Astrocyte (in vitro differentiated cells and primary cell): ENCODE measurements at regions not wholly inside any gene's neighbourhood (a gene's known extent, or its start where the extent isn't known, plus 50 kb on each side); places are given as distances from the start of the nearest gene placed in this dataset.

Source experiments
- DNase-seq: peaks from one replicate; pipeline ENCODE4 v3.0.0-alpha.2; 2010; ENCODE audit warnings: low read depth
- FAIRE-seq: peaks from 2 replicates; lab custom pipeline; 2011; peaks lifted over from hg19 to GRCh38; lab: Jason Lieb, UNC
- H2AFZ ChIP-seq: 2 replicates; pipeline ENCODE4 v1.6.0; 2012; ENCODE audit warnings: low read depth, low read length, inconsistent platforms
- H3K27ac ChIP-seq: 2 replicates; pipeline ENCODE4 v1.5.1; 2011; ENCODE audit warnings: low read depth, low read length, inconsistent platforms
- H3K27me3 ChIP-seq: 2 replicates; pipeline ENCODE4 v1.6.0; 2011; ENCODE audit warnings: low read length, inconsistent platforms; ENCODE audit not compliant: insufficient read depth
- H3K36me3 ChIP-seq: 2 replicates; pipeline ENCODE4 v1.5.1; 2011; ENCODE audit warnings: low read length, inconsistent platforms; ENCODE audit not compliant: insufficient read depth
- H3K4me1 ChIP-seq: 2 replicates; pipeline ENCODE4 v1.5.1; 2011; ENCODE audit warnings: low read length, inconsistent platforms; ENCODE audit not compliant: insufficient read depth
- H3K4me2 ChIP-seq: 2 replicates; pipeline ENCODE4 v1.6.0; 2012; ENCODE audit warnings: low read length, inconsistent platforms
- H3K4me3 ChIP-seq: 2 replicates; pipeline ENCODE4 v1.5.1; 2011; ENCODE audit warnings: low read depth, mild to moderate bottlenecking, low read length, inconsistent platforms; ENCODE audit not compliant: insufficient read depth
- H3K79me2 ChIP-seq: 2 replicates; pipeline ENCODE4 v1.6.0; 2012; ENCODE audit warnings: mild to moderate bottlenecking, low read length, inconsistent platforms; ENCODE audit not compliant: insufficient read depth
- H3K9ac ChIP-seq: 2 replicates; pipeline ENCODE4 v1.6.0; 2012; ENCODE audit warnings: mild to moderate bottlenecking, low read length, inconsistent platforms
- H3K9me3 ChIP-seq: 2 replicates; pipeline ENCODE4 v1.5.1; 2012; ENCODE audit warnings: low read depth, mild to moderate bottlenecking, low read length, inconsistent platforms; ENCODE audit not compliant: insufficient read depth
- H4K20me1 ChIP-seq: 2 replicates; pipeline ENCODE4 v1.6.0; 2012; ENCODE audit warnings: low read length, inconsistent platforms; ENCODE audit not compliant: insufficient read depth
- H3K27ac Mint-ChIP-seq: one replicate; pipeline ENCODE4 v1.8.0; 2021; ENCODE audit warnings: mild to moderate bottlenecking, mixed read lengths; ENCODE audit not compliant: unreplicated experiment
- H3K27me3 Mint-ChIP-seq: one replicate; pipeline ENCODE4 v1.8.0; 2021; ENCODE audit warnings: low read depth, mixed read lengths; ENCODE audit not compliant: unreplicated experiment
- H3K36me3 Mint-ChIP-seq: one replicate; pipeline ENCODE4 v1.8.0; 2021; ENCODE audit warnings: low read depth, mixed read lengths; ENCODE audit not compliant: unreplicated experiment
- H3K4me1 Mint-ChIP-seq: one replicate; pipeline ENCODE4 v1.8.0; 2021; ENCODE audit warnings: low read depth, mixed read lengths; ENCODE audit not compliant: unreplicated experiment
- H3K4me3 Mint-ChIP-seq: one replicate; pipeline ENCODE4 v1.8.0; 2021; ENCODE audit warnings: mild to moderate bottlenecking, moderate library complexity, mixed read lengths; ENCODE audit not compliant: unreplicated experiment
- H3K9me3 Mint-ChIP-seq: one replicate; pipeline ENCODE4 v1.8.0; 2021; ENCODE audit warnings: mild to moderate bottlenecking, mixed read lengths; ENCODE audit not compliant: unreplicated experiment
- EZH2 ChIP-seq: IDR thresholded peaks from 2 replicates; pipeline ENCODE4 v1.6.1; 2012; ENCODE audit warnings: mild to moderate bottlenecking, low read length, inconsistent platforms; ENCODE audit not compliant: insufficient read depth
- TF ChIP-seq, protein P1 (sequence below): IDR thresholded peaks from 2 replicates; pipeline ENCODE4 v1.5.1; 2011; ENCODE audit warnings: low read depth, mild to moderate bottlenecking, inconsistent platforms, low read length, moderate library complexity; ENCODE audit not compliant: insufficient read depth

DNA sequence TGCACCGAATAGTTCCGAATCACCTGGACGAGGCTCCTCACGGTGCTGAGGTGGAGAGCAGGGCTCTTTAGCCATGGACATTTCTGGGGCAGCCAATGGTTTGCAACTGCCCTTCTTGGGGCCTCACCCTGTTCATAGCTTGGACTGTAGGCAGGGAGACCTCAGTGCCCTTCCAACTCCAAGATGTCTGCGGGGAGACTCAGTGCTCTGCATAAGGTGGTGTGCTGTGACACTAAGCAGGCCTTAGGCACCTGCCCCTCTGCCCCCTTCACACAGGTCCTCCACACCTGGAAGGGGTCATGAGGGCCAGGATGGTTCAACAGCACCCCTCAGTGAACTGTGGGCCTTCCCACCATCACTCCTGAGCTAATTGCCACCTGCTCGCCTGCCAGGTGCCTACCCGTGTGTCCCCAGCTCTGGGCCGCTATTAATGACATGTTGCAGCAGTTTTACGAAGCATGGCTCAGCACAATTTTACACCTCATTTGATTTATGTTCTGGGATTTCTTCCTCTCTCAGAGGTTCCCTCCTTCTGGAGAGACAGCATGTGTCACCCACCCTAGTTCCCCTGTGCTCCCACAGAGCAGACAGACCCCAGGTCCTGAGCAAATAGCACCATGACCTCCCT is 101.2 kb upstream of the SMAD3 start:
- no peaks in the 10 kb centered on the region for H3K79me2 ChIP-seq
- H3K27ac ChIP-seq = no peak overlapping the region
- Mint-ChIP-seq H3K9me3 (no peaks in the 10 kb centered on the region), H3K36me3 (no peaks in the 10 kb centered on the region), H3K4me1 (no peaks in the 10 kb centered on the region), H3K27me3 (peaks cover 55% of the 10 kb centered on the region), H3K27ac (no peak overlapping the region), H3K4me3 (no peak overlapping the region)
- no peaks in the 10 kb centered on the region for H3K4me1 ChIP-seq
- H3K4me2 ChIP-seq = no peak overlapping the region
- H2AFZ ChIP-seq = no peak overlapping the region
- TF ChIP-seq EZH2 = no peak
- TF ChIP-seq, protein P1, sequence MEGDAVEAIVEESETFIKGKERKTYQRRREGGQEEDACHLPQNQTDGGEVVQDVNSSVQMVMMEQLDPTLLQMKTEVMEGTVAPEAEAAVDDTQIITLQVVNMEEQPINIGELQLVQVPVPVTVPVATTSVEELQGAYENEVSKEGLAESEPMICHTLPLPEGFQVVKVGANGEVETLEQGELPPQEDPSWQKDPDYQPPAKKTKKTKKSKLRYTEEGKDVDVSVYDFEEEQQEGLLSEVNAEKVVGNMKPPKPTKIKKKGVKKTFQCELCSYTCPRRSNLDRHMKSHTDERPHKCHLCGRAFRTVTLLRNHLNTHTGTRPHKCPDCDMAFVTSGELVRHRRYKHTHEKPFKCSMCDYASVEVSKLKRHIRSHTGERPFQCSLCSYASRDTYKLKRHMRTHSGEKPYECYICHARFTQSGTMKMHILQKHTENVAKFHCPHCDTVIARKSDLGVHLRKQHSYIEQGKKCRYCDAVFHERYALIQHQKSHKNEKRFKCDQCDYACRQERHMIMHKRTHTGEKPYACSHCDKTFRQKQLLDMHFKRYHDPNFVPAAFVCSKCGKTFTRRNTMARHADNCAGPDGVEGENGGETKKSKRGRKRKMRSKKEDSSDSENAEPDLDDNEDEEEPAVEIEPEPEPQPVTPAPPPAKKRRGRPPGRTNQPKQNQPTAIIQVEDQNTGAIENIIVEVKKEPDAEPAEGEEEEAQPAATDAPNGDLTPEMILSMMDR = no peak
- no peak overlapping the region for H3K4me3 ChIP-seq
- no peak for FAIRE-seq
- H4K20me1 ChIP-seq = no peaks in the 10 kb centered on the region
- no peaks in the 10 kb centered on the region for H3K27me3 ChIP-seq
- no peaks in the 10 kb centered on the region for H3K9me3 ChIP-seq
- DNase-seq = no peak
- H3K36me3 ChIP-seq = no peaks in the 10 kb centered on the region
- no peak overlapping the region for H3K9ac ChIP-seq

DNA sequence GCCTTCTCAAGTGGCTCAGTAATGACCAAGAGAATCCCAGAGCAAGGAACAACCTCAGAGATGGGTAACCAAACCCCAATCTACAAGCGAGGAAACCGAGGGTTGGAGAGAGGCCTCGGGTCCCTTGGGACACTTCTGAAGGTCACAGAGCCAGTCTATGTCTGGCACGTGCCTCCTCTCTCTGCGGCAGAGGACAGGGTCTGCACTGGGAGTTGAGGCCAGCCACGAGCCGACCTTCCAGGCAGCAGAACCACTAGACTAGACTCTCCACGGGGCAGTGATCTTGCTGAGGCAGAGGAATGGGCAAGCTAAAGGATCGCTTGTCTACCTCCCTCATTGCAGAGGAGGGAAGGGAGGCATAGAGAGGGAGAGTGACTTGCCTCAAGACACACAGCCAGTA is 100.6 kb upstream of the SMAD3 start:
- no peaks in the 10 kb centered on the region for H3K4me1 ChIP-seq
- no peaks in the 10 kb centered on the region for H4K20me1 ChIP-seq
- Mint-ChIP-seq H3K36me3 (no peaks in the 10 kb centered on the region), H3K4me1 (no peaks in the 10 kb centered on the region), H3K27me3 (peaks cover 53% of the 10 kb centered on the region), H3K9me3 (no peaks in the 10 kb centered on the region), H3K27ac (no peak overlapping the region), H3K4me3 (no peak overlapping the region)
- no peak for DNase-seq
- no peak overlapping the region for H2AFZ ChIP-seq
- no peak overlapping the region for H3K4me2 ChIP-seq
- no peaks in the 10 kb centered on the region for H3K36me3 ChIP-seq
- no peaks in the 10 kb centered on the region for H3K79me2 ChIP-seq
- no peak overlapping the region for H3K27ac ChIP-seq
- TF ChIP-seq, protein P1 = no peak
- no peak for TF ChIP-seq EZH2
- H3K9ac ChIP-seq = no peak overlapping the region
- FAIRE-seq = no peak
- no peaks in the 10 kb centered on the region for H3K9me3 ChIP-seq
- H3K27me3 ChIP-seq = no peaks in the 10 kb centered on the region
- no peak overlapping the region for H3K4me3 ChIP-seq

DNA sequence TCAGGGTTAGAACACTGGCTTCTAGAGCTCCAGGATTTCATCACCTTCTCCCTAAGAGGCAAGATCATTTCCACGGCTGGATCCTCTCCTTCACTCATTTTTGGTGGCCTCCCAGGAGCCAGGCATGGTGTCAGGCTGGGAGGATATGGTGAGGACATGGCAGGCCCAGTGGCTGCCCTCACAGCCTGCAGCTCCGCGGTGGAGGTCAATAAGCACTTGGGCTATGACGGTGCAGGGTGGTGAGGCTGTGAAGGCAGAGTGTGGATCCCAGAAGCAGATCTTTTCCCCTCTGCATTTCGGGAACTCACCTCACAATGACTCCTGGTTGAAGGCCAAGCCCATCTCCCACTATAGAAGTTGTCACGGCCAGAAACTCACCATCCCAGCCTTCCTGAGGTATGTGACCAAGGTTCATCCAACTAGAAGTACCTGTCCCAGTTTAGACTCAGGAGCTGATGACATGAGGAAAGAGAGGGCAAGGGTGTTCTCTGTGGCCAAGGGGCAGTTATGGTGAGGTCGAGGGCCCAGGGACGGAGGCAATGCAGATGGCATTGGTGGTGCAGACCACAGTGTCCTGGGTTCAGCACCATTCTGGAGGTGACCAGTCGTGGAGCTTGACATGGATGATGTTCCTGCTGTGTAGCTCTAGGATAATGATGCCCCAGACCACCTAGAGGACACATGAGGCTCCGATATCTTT is 100.1 kb upstream of the SMAD3 start:
- H3K9ac ChIP-seq = no peak overlapping the region
- H4K20me1 ChIP-seq = no peaks in the 10 kb centered on the region
- no peaks in the 10 kb centered on the region for H3K79me2 ChIP-seq
- DNase-seq (no peak), FAIRE-seq (no peak)
- no peak for TF ChIP-seq EZH2
- TF ChIP-seq, protein P1 = no peak
- no peak overlapping the region for H3K4me3 Mint-ChIP-seq
- no peaks in the 10 kb centered on the region for H3K9me3 ChIP-seq
- no peak overlapping the region for H3K4me3 ChIP-seq
- no peaks in the 10 kb centered on the region for H3K9me3 Mint-ChIP-seq
- no peak overlapping the region for H2AFZ ChIP-seq
- H3K4me2 ChIP-seq = no peak overlapping the region
- H3K36me3 Mint-ChIP-seq = no peaks in the 10 kb centered on the region
- H3K4me1 Mint-ChIP-seq = no peaks in the 10 kb centered on the region
- no peaks in the 10 kb centered on the region for H3K36me3 ChIP-seq
- no peaks in the 10 kb centered on the region for H3K27me3 ChIP-seq
- H3K27me3 Mint-ChIP-seq = peaks cover 50% of the 10 kb centered on the region
- H3K4me1 ChIP-seq = no peaks in the 10 kb centered on the region
- H3K27ac Mint-ChIP-seq = no peak overlapping the region
- H3K27ac ChIP-seq = no peak overlapping the region
